IMR-90 (cell line): ENCODE measurements at regions not wholly inside any gene's neighbourhood (a gene's known extent, or its start where the extent isn't known, plus 50 kb on each side); places are given as distances from the start of the nearest gene placed in this dataset.

ENCODE experiments used
- CEBPB ChIP-seq: IDR thresholded peaks from 2 replicates; pipeline ENCODE4 v1.6.1; 2012; ENCODE audit warnings: low read depth, low read length, improper control_type of control experiment
- CTCF ChIP-seq: conservative IDR thresholded peaks from 2 replicates; pipeline ENCODE4 v1.5.1; 2012; ENCODE audit warnings: mild to moderate bottlenecking, low read depth, low read length, improper control_type of control experiment
- FOS ChIP-seq: fragments of 150-350 bp; IDR thresholded peaks from 2 replicates; pipeline ENCODE4 v1.6.1; 2016; ENCODE audit warnings: low read depth, low read length
- MAFK ChIP-seq: IDR thresholded peaks from 2 replicates; pipeline ENCODE4 v1.6.1; 2012; ENCODE audit warnings: low read depth, low read length, improper control_type of control experiment
- MAZ ChIP-seq: IDR thresholded peaks from 2 replicates; pipeline ENCODE4 v1.6.1; 2012; ENCODE audit warnings: low read depth, mild to moderate bottlenecking, low read length, improper control_type of control experiment, moderate library complexity, borderline replicate concordance
- POLR2A ChIP-seq: IDR thresholded peaks from 2 replicates; pipeline ENCODE4 v1.6.1; 2012; ENCODE audit warnings: mild to moderate bottlenecking, low read depth, low read length
- RAD21 ChIP-seq: IDR thresholded peaks from 2 replicates; pipeline ENCODE4 v1.6.1; 2012; ENCODE audit warnings: low read length, improper control_type of control experiment
- USF2 ChIP-seq: fragments of 150-350 bp; IDR thresholded peaks from 2 replicates; pipeline ENCODE4 v1.6.1; 2017; ENCODE audit warnings: mild to moderate bottlenecking, antibody characterized with exemption, low read length, low read depth

GRCh38 chr4:3628868-3629175, 96.6 kb upstream of the LRPAP1 start:
- TF ChIP-seq CTCF (no peak), FOS (no peak), RAD21 (no peak), POLR2A (no peak), MAZ (no peak), MAFK (no peak), USF2 (no peak), CEBPB (no peak)
